Putamen (tissue), 1 donor: ENCODE measurements at regions not wholly inside any gene's neighbourhood (a gene's known extent, or its start where the extent isn't known, plus 50 kb on each side); places are given as distances from the start of the nearest gene placed in this dataset.
"Not testable (repeated sequence)": the region's sequence is repeated elsewhere in the genome, so short reads cannot be mapped to it uniquely, and the experiment has no call there.

ENCODE experiments used
- DNase-seq: peaks from one replicate; pipeline ENCODE4 v3.0.0-alpha.2; 2016; ENCODE audit warnings: low spot score

DNA sequence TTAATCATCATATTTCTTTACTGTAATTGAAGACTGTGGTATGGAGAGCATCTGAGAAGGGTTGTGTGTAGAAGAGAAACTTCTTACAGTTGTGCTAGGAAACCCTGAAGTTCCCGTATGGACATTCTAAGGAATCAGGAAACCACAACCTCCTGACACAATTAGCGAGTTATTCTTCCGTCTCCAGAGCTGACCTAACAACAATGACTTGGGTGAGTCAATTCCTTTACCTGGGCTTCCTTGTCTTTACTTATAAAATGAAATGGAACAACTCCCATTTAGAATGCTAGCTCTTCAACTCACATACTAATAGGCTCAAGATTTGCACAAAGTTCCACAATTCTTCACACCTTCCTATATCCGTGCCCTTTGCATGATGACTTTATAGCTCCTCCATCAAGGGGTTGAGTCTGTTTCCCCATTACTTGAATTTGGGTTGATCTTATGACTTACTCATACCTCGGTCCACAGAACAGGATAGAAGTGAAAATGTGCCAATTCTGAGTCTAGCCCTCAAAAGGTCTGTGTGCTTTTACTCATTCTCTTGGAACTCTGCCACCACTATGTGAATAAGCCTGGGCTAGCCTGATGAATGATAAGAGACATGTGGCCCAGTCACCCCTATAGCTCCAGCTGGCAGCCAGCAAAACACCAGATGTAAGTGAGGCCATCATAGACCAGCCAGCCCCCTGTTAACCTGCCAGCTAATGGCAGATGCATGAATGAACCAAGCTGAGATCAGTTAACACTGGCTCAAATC lies 459.4 kb downstream of the ETNK1 start:
- no peak for DNase-seq

DNA sequence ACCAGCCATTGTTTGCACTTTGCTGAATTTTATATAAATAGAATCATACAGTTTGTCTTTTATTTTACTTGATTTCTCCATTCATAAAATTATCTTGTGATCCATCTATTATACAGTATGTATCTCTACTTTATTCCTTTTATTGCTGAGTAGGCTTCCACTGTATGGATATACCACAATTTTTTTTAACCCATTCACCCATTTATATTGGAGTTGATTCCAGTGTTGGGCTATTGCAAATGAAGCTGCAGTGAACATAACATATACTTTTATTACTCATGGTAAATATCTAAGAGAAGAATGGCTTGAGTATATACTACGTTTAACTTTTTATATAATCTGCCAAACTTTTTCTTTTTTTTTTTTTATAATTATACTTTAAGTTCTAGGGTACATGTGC lies 463.6 kb downstream of the ETNK1 start:
- no peak for DNase-seq

DNA sequence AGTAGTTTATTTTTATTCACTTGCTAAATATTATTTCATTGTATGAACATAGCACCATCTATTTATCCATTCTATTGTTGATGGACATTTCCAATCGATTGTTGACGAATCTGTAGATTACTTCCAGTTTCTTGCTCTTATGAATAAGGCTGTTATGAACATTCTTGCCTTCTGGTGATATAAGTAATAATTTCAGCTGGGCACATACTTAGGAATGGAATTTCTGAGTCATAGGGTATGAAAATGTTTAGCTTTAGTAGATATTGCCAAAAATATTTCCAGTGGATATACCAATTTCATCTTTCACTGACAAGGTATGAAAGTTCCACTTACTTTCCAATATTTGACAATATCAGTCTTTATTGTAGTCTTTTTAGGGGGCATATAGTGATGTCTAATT lies 468.5 kb downstream of the ETNK1 start:
- no peak for DNase-seq

DNA sequence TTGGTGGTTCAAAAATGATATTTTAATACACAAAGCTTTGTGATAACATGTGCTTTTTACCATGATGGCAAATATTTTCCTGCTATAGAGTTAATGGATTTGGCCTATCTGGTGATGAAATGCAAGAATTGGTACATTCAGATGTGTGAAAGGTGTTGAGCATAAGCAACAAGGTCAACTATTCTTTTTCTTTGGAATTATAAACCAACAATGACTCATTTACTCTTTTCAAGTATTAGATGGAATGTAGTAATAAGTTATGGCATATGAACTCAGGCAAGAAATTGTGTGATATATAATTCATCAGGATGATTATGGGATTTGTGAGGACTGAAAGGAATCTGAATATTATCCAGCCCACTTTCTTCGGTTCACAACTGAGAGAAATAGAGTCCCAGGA lies 471.4 kb downstream of the ETNK1 start:
- DNase-seq: no peak

DNA sequence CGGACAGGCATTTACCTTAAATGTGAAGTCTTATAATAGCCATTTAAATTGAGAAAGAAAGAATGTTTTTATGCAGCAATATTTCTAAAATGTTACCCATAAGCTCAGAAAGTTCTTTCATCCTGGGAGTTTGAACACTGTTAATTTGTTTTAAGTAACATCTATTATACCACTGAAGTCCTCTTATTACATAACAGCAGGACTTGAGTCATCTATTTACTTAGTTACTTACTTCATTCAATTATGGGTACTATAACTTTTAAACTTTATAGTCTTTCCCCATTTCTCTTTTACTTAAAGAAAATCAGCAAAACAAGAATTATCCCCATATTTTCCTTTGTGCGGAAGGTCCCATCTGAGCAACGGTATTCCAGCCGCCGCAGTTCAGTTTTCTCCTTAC lies 473.1 kb downstream of the ETNK1 start:
- DNase-seq: no peak

DNA sequence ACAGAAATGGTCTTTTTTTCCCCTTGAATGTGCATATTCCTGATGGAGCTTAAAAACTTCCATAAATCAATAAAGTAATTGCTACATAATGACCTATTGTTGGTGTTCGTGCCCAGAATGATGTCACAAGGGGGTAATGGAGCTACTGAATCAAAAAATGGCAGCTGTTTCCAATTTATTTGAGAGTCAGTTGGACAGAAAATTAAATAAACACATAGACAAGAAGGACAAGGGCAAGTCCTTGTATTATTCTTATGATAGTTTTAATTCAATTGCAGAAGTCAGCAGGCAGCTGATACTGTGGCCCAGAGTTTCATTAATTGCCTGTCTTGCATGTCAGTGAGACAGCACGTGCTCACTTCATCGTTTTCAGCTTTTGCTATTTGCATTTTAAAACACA lies 473.5 kb downstream of the ETNK1 start:
- DNase-seq: no peak

DNA sequence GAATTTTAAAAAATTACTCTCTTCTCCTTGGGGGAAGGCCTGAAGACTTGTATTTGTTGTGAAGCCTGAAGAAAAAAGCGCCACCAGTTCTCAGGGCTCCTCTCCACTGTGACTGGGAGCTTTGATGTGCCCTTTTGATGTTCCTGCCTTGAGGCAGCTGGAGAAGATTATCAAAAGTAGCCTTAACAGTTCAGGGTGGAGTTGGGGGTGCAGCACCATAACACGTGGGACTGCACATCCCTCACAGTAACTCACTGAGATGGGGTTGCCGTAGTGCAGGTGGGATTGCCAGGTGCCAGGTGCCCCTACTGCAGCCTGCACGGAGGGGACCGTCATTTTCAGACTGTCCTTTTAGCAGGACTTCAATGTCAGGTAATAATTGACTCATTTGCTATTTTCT lies 474.1 kb downstream of the ETNK1 start:
- DNase-seq: no peak

DNA sequence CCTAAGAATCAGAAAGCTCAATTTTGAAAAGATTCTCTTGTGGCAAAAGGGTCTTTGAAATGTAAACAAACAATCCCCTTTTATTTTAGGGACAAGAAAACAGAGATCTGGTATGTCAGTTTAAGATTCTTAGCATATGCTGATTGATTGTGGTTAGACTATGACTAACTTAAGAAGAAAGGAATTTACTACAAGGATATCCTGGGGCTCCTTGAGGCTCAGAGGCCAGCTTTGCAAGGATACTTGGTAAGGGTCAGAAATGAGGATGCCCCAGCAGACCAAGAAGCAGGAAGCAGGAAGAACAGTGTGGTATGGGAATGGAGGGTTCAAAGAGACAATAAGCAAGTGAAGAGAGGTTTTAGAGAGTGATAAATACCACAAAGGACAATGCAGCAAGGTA lies 474.6 kb downstream of the ETNK1 start:
- DNase-seq: no peak

DNA sequence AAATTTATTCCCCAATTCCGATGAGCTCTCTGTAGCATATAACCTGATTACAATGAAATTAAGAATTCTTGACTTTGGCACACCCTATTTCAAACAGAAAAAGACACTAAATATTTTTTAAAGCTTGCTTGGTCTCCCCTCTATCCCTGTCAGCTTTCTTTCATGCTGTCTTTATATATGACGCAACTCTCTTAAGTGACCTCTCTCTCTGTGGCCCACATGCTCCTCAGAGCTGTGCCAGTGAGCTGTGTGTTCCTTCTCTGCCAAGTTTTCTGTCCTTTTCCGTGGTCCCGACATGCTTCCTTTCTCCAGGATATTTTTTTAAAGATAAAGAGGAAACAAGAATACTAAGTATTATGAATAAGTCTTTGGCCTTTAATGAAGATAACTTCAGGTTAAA lies 484.0 kb downstream of the ETNK1 start:
- DNase-seq: no peak

DNA sequence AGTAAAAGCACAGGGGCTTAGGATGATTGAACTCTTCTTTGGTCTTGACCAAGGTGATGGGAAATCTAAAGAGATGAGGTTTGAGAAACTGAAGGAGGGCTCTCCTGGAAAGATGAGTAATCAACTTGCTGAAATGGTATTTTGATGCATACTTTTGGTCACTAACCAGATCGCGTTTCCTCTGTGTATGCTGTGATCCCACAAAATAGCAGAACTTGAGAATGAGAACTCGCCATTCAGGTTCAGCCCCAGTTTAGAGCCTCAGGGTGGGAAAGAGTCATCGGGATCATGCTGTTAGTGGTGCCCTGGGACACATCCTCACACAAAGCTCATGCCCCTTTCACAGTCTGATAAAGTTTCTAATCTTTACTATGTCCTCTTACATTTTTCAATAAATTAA lies 488.8 kb downstream of the ETNK1 start:
- DNase-seq: no peak

DNA sequence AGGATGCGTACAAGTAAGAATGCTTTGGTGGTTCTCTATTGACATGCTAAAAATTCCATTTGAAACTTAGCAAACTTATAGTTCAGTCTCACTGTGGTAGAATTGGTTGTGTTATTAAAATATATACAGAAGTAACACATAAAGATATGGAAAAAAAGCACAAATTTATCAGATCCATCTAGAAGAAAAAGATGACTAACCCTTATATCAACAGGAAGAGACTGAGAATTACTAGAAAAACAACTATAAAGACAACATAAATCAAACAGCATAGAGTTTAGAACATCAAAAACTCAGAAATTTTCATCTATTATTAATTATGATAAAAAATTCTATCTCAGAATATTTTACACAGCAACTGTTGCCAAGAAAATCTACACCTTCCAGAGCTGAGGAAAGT lies 491.0 kb downstream of the ETNK1 start:
- no peak for DNase-seq

DNA sequence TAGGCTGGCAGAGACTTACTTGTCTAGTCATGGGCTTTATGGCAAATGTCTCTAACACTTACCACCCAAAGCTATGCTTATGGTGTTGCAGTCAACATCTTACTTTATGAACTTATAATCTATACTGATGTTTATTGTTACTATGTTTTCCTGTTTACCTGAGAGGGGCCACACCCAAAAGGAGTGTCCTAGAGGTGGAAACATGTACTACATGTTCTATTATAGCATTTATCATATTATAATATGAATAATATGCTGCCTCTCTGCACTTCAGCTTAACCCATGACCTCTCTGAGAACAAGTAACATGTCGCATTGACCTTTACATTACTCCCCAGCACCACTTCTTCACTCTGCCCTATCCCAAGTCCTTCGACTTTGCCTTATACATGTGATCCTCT lies 501.8 kb downstream of the ETNK1 start:
- DNase-seq: no peak

DNA sequence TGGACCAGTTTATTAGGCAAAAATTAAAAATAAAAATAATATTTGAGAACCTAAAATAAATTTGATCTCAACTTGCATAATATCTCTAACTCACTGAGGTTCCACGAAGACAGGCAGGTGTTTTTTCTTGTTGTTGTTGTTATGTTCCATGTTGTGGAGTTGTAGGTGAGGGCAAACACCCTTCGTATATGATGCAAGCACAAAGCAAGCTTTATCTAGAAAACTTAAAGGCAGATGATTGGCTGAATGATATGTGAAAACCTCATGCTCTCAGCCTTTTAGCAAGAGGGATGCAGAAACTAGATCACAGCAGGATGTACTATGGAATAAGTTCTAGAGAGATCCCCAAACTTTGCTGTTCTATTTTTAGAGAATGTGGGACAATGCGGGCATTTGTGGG lies 502.7 kb downstream of the ETNK1 start:
- DNase-seq: no peak

DNA sequence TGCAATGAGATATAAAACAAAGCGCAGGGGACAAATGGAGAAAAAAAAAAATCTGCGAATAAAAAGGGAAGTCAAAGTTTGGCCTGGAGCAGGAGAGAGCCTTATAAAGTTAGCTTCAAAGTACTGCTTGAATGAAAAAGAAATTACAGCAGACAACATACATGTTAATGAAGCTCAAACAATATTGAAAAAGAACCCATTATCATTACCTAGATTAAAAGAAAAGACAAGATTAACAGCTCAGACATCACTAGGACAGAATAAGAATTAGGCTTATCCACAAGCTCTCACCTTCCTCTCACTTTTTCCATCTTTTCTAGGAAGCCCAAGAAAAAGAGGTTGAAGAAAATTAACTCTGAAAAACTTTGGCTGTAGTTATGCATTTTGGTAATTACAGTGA lies 503.5 kb downstream of the ETNK1 start:
- DNase-seq: no peak

DNA sequence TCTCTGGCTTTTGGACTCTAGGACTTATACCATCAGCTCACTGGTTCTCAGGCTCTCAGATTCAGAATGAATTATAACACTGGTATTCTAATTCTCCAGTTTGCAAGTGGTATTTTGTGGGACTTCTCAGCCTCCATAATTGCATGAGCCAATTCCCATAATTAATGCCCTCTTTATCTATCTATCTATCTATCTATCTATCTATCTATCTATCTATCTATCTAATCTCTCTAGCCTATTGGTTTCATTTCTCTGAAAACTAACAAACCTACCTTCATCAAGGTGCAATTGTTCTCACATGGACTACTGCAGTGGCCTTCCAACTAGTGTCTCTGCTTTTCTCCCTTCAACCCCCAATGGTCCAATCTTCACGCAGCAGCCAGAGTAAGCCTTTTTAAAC lies 507.4 kb downstream of the ETNK1 start:
- DNase-seq: no peak

DNA sequence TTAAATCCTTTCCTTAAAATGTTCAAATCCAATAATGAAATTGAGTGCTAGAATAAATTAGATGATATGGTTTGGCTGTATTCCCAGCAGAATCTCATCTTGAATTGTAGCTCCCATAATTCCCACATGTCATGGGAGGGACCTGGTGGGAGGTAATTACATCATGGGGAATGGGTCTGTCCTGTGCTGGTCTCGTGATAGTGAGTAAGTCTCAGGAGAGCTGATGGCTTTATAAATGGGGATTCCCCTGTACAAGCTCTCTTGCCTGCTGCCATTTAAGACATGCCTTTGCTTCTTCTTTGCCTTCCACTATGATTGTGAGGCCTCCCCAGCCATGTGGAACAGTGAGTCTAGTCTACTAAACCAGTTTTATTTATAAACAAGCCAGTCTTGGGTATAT lies 508.5 kb downstream of the ETNK1 start:
- no peak for DNase-seq

DNA sequence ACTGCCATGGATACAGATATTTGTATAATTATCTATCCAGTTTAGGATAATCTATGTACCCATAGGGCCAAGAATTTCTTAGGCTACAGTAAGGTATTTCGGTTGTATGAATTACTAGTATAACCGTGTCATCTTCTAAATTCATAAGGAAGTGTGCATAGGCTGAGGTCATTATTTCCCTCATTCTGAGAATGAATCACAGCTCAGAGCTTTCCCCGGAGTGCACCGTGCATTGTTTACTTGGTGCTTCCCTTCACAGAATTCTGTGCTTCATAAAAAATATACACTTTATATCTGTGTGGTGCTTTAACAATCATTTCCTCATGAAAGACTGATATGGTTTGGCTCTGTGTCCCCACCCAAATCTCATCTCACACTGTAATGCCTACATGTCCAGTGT lies 514.1 kb downstream of the ETNK1 start:
- no peak for DNase-seq

DNA sequence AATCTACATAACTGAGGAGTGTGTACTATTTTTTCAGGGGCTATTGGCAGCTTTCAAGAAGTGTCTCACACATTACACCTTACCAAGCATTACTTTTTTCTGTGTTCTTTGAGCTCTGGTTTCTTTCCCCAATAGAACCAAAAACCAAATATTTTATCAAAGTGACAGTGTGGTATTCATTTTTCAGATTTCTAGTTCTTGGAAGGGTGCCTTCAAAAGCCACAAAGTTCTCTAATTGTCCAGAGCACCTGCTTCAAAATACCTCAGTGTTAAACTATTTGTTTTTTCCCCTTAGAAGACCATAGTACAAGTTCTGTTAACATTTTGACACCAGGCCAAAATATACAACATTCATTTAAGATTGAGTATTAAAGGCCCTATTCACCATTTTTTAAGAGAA lies 515.7 kb downstream of the ETNK1 start:
- DNase-seq: no peak

DNA sequence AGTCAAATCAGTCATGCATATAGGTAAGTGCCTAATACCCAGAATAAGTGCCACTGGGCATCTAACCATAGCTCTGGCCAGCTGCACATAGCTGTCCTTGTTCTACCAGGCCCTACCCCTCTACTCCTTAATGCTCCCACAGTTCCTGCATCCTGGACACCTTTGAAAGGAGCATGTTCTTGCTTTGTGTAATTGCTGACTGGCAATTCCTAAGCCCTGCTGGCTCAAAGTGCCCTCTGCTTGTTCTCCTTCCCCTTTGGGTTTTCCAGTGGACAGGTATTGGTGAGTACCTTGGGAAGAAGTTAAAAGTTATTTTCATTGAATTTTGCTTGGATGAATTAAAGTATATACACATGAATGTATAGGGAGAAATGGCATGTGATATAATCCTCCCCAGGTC lies 516.4 kb downstream of the ETNK1 start:
- DNase-seq: no peak

DNA sequence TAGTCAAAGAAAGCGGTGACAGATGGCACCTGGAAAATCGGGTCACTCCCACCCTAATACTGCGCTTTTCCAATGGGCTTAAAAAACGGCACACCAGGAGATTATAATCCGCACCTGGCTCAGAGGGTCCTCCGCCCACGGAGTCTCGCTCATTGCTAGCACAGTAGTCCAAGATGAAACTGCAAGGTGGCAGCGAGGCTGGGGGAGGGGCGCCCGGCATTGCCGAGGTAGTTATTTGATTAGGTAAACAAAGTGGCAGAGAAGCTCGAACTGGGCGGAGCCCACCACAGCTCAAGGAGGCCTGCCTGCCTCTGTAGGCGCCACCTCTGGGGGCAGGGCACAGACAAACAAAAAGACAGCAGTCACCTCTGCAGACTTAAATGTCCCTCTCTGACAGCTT lies 521.1 kb downstream of the ETNK1 start:
- DNase-seq: not testable (repeated sequence)

DNA sequence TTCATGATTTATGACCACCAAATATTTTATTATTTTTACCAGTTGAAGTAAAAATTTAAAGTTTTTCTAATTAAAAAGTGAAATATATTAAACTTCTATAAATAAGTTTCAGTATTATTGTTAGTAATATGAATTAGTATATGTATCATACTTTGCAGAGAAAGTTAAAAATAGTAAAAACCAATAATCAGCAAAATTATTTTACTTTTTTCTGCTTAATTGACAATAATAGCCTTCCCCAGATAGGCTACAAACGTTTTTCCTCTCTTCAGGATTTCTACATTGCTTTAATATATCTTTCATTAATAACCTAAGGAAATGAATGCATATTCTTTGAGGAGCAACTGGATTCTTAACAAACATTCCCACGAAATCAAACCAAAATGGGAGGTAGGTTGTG lies 543.5 kb downstream of the ETNK1 start:
- DNase-seq: no peak

DNA sequence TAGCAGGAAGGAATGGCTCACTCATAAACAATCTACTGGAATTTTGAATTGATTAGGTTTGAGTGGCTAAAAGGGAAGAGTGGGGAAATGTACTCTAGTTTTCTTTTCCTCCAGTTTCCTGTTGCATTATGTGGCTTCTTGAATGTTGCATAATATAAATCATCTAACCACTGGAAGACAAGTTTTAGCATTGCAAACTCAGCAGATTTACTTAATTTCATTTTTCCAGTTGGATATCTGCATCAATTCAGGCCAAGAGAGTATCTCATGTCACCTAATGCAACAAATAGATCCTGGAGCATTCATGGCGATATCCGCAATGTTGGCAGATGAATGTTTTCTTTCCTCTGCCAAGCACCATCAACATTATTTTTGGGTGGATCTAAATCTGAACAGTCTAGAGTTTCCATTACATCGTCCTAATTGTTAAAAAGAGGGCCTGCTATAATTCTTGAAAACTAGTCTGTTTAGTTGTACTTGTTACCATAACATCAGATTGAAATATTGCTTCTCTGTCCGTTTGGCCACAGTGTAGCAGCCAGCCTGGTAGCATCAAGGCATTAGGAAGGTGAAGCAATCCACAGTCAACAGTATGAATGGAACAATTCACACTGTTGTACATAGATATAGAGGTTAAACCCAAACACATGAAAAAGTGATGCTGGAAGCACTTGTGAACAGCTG lies 544.2 kb downstream of the ETNK1 start:
- DNase-seq: no peak

DNA sequence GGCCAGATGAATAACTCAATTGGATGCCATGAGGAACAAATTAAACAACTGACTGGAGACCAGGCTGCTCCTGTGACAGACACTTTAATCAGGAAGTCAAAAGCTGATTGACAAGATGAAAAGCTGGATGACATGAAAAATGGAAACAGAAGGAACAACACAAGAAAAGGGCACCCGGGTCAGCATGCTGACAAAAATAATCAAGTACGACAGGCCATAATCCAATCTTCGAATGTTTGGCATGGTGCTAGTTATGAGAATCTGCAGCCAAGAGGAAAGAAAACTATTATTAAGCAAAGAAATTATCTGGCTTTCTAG lies 544.7 kb downstream of the ETNK1 start:
- no peak for DNase-seq

DNA sequence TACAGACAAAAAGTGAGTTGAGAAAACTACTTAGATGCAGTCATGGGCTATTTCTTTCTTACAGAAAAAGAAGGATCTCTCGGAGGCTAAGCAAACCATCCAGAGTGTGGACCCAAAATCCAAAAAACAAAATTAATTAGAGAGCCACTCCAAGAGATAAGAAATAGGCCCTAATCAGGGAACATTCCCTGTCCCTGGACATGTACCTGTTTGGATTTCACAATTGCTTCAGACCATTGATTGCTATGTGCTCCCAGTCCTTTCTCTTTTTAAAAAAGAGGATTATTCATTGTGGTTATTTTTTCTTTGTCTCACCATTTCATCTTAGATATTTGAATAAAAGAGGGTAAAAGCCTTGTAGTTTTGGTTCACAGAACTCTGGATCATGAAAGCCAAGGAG lies 549.9 kb downstream of the ETNK1 start:
- DNase-seq: no peak
